ENCODE measurements at regions not wholly inside any gene's neighbourhood (a gene's known extent, or its start where the extent isn't known, plus 50 kb on each side); places are given as distances from the start of the nearest gene placed in this dataset.

GRCh38 chr18:32621034-32621433 lies 150.4 kb upstream of the GAREM1 start:
- no peak for DNase-seq

GRCh38 chr18:32618546-32618945 lies 147.9 kb upstream of the GAREM1 start:
- no peak for DNase-seq

GRCh38 chr18:32613821-32614220 lies 143.1 kb upstream of the GAREM1 start:
- DNase-seq, result no peak

GRCh38 chr18:32612651-32613050 lies 142.0 kb upstream of the GAREM1 start:
- no peak for DNase-seq

GRCh38 chr18:32610176-32610575 lies 139.5 kb upstream of the GAREM1 start:
- DNase-seq, result peak; percentile 35

- no peak for DNase-seq
Observed at GRCh38 chr18:32607816-32608215, 137.1 kb upstream of the GAREM1 start.

GRCh38 chr18:32598144-32598543 lies 127.5 kb upstream of the GAREM1 start:
- no peak for DNase-seq

GRCh38 chr18:32596501-32596900 lies 125.8 kb upstream of the GAREM1 start:
- DNase-seq, result no peak

GRCh38 chr18:32595832-32596231 lies 125.2 kb upstream of the GAREM1 start:
- DNase-seq, result peak; percentile 33

- no peak for DNase-seq
Observed at GRCh38 chr18:32588191-32588590, 117.5 kb upstream of the GAREM1 start.

GRCh38 chr18:32583431-32583830 lies 112.7 kb upstream of the GAREM1 start:
- no peak for DNase-seq

- no peak for DNase-seq
Observed at GRCh38 chr18:32582455-32582854, 111.8 kb upstream of the GAREM1 start.

- no peak for DNase-seq
Observed at GRCh38 chr18:32577561-32577960, 106.9 kb upstream of the GAREM1 start.

GRCh38 chr18:32576296-32576916 lies 105.7 kb upstream of the GAREM1 start:
- DNase-seq, result peak; percentile 69

- DNase-seq, result no peak
Observed at GRCh38 chr18:32566960-32567359, 96.3 kb upstream of the GAREM1 start.

GRCh38 chr18:32553640-32554365 lies 83.1 kb upstream of the GAREM1 start:
- DNase-seq, result no peak

GRCh38 chr18:32553174-32553573 lies 82.5 kb upstream of the GAREM1 start:
- no peak for DNase-seq

- peak; percentile 69 for DNase-seq
Observed at GRCh38 chr18:32552421-32553030, 81.8 kb upstream of the GAREM1 start.

- DNase-seq, result no peak
Observed at GRCh38 chr18:32550963-32551362, 80.3 kb upstream of the GAREM1 start.

- peak; percentile 80 for DNase-seq
Observed at GRCh38 chr18:32549248-32550110, 78.8 kb upstream of the GAREM1 start.

- DNase-seq, result peak; percentile 60
Observed at GRCh38 chr18:32548688-32549087, 78.0 kb upstream of the GAREM1 start.

GRCh38 chr18:32545631-32546030 lies 74.9 kb upstream of the GAREM1 start:
- no peak for DNase-seq

GRCh38 chr18:32544088-32544487 lies 73.4 kb upstream of the GAREM1 start:
- DNase-seq, result no peak

Data from eye (tissue), 1 donor.